Calu3 (cell line): ENCODE measurements at regions not wholly inside any gene's neighbourhood (a gene's known extent, or its start where the extent isn't known, plus 50 kb on each side); places are given as distances from the start of the nearest gene placed in this dataset.
"Not testable (repeated sequence)": the region's sequence is repeated elsewhere in the genome, so short reads cannot be mapped to it uniquely, and the experiment has no call there.

Experiments
- BruUV-seq: library from RNA; stranded (reverse); fragments of 400-500 nt; replicated peaks from 2 replicates; lab custom pipeline; 2021; lab: Mats Ljungman, UMichigan
- CTCF ChIA-PET: fragments of 300-600 bp; sonication (Branson Sonifier 250); formaldehyde crosslinking; loops from one replicate; lab custom pipeline; 2022; ENCODE audit warnings: antibody characterized with exemption; lab: Charles Lee
- DNase-seq: peaks from one replicate; pipeline ENCODE4 v3.0.0; 2022
- H3K27ac Mint-ChIP-seq: one replicate; pipeline ENCODE4 v1.8.0; 2022; ENCODE audit warnings: mixed read lengths; ENCODE audit not compliant: unreplicated experiment
- H3K27me3 Mint-ChIP-seq: one replicate; pipeline ENCODE4 v1.8.0; 2022; ENCODE audit warnings: mixed read lengths; ENCODE audit not compliant: unreplicated experiment
- H3K36me3 Mint-ChIP-seq: one replicate; pipeline ENCODE4 v1.8.0; 2022; ENCODE audit warnings: mild to moderate bottlenecking, moderate library complexity, mixed read lengths; ENCODE audit not compliant: insufficient read depth, unreplicated experiment
- H3K4me1 Mint-ChIP-seq: one replicate; pipeline ENCODE4 v1.8.0; 2022; ENCODE audit warnings: mild to moderate bottlenecking, low read depth, mixed read lengths; ENCODE audit not compliant: unreplicated experiment
- H3K4me3 Mint-ChIP-seq: one replicate; pipeline ENCODE4 v1.8.0; 2022; ENCODE audit warnings: mild to moderate bottlenecking, low read depth, moderate library complexity, mixed read lengths; ENCODE audit not compliant: unreplicated experiment
- H3K9me3 Mint-ChIP-seq: one replicate; pipeline ENCODE4 v1.8.0; 2022; ENCODE audit warnings: low read depth, mixed read lengths; ENCODE audit not compliant: unreplicated experiment
- CTCF ChIP-seq: fragments of 200-600 bp; IDR thresholded peaks from one replicate; pipeline ENCODE4 v1.8.0; 2022; ENCODE audit warnings: antibody characterized with exemption; ENCODE audit not compliant: unreplicated experiment
- intact Hi-C: fragments of 100-400 bp; cut with micrococcal nuclease; formaldehyde crosslinking; loops from one replicate; pipeline ENCODE4 v1.10.0; 2022; ENCODE audit not compliant: unreplicated experiment

- Mint-ChIP-seq H3K27me3 (no peaks in the 10 kb centered on the region), H3K4me1 (no peaks in the 10 kb centered on the region), H3K4me3 (no peak overlapping the region), H3K27ac (no peak overlapping the region), H3K36me3 (no peaks in the 10 kb centered on the region), H3K9me3 (no peaks in the 10 kb centered on the region)
- DNase-seq = no peak
- no TSS peak for BruUV-seq
- intact Hi-C loops = no loop called here
- CTCF ChIA-PET = no interaction called here
- no peak for TF ChIP-seq CTCF
These were observed 425.9 kb downstream of the EPHA3 start for GRCh38 chr3:89533275-89533674.

- DNase-seq, H3K27me3 Mint-ChIP-seq, H3K4me3 Mint-ChIP-seq, intact Hi-C loops, H3K27ac Mint-ChIP-seq, H3K9me3 Mint-ChIP-seq, BruUV-seq, H3K36me3 Mint-ChIP-seq, CTCF ChIA-PET: not testable (repeated sequence)
- peaks cover 14% of the 10 kb centered on the region for H3K4me1 Mint-ChIP-seq
These were observed 447.2 kb downstream of the EPHA3 start for GRCh38 chr3:89554587-89554986.

- peaks cover 3% of the 10 kb centered on the region for H3K9me3 Mint-ChIP-seq
- H3K4me1 Mint-ChIP-seq = peaks cover 28% of the 10 kb centered on the region
- H3K36me3 Mint-ChIP-seq = no peaks in the 10 kb centered on the region
- TF ChIP-seq CTCF = no peak
- no peaks in the 10 kb centered on the region for H3K27me3 Mint-ChIP-seq
- CTCF ChIA-PET = no interaction called here
- no TSS peak for BruUV-seq
- intact Hi-C loops = no loop called here
- no peak for DNase-seq
- no peak overlapping the region for H3K27ac Mint-ChIP-seq
- no peak overlapping the region for H3K4me3 Mint-ChIP-seq
These were observed 451.3 kb downstream of the EPHA3 start for GRCh38 chr3:89558711-89559110.

- no peaks in the 10 kb centered on the region for H3K36me3 Mint-ChIP-seq
- CTCF ChIA-PET = interaction anchor here (1.0 kb wide), 1 partner anchor 14 kb away, joined by 3 read pairs; no protein-coding TSS in a partner anchor
- no peak for DNase-seq
- H3K4me3 Mint-ChIP-seq = no peak overlapping the region
- H3K4me1 Mint-ChIP-seq = peaks cover 28% of the 10 kb centered on the region
- H3K9me3 Mint-ChIP-seq = peaks cover 6% of the 10 kb centered on the region
- H3K27me3 Mint-ChIP-seq = no peaks in the 10 kb centered on the region
- H3K27ac Mint-ChIP-seq = no peak overlapping the region
- intact Hi-C loops = loop anchor here (5.0 kb wide), 1 partner anchor 292 kb away; no protein-coding TSS in a partner anchor
- BruUV-seq = no TSS peak
- TF ChIP-seq CTCF = no peak
These were observed 453.1 kb downstream of the EPHA3 start for GRCh38 chr3:89560568-89560967.

GRCh38 chr3:89562373-89562772 lies 455.0 kb downstream of the EPHA3 start:
- H3K36me3 Mint-ChIP-seq = no peaks in the 10 kb centered on the region
- H3K27me3 Mint-ChIP-seq = no peaks in the 10 kb centered on the region
- peaks cover 18% of the 10 kb centered on the region for H3K4me1 Mint-ChIP-seq
- DNase-seq = no peak
- peaks cover 6% of the 10 kb centered on the region for H3K9me3 Mint-ChIP-seq
- H3K4me3 Mint-ChIP-seq = no peak overlapping the region
- no TSS peak for BruUV-seq
- no peak overlapping the region for H3K27ac Mint-ChIP-seq
- no peak for TF ChIP-seq CTCF
- intact Hi-C loops = loop anchor here (5.0 kb wide), 1 partner anchor 290 kb away; no protein-coding TSS in a partner anchor
- CTCF ChIA-PET = no interaction called here
